ENCODE measurements at regions not wholly inside any gene's neighbourhood (a gene's known extent, or its start where the extent isn't known, plus 50 kb on each side); places are given as distances from the start of the nearest gene placed in this dataset.

DNA sequence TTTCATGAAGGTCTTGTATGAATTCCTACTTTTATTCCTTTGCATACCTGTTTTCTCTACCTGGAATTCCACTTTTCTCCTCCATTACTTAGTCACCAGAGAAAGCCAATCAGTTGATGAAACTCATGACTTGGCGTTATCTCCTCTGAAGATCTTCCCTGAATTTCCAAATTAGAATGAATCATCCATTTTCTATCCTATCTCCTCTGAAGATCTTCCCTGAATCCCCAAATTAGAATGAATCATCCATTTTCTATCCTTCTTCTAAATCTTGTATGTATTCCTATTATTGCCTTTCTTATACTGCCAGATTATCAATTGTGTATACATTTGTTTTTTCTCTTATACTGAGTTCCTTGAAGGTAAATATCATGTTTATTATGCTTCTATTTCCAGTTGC lies 440.4 kb downstream of the CCDC85A start:
- no peak for DNase-seq

- DNase-seq, result no peak
Observed at GRCh38 chr2:56626927-56627326, 443.1 kb downstream of the CCDC85A start.

DNA sequence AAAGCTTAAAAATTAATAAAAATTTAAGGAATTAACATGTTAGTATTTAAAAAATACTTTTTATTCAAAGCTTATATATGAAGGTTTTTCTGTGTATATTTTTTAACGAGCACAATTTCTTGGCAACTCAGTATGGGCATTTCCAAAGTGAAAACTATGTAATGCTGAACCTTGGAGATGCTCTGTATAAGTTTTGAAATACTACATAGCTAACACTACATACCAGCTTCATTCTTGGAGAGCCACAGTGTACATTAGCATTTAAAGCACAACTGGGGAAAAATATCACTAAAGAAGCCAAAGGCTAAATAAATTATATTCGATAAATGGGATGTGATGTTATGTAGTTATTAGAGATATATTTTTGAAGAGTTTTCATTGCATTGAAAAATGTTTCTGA lies 446.5 kb downstream of the CCDC85A start:
- no peak for DNase-seq

- no peak for DNase-seq
Observed at GRCh38 chr2:56647997-56648396, 464.2 kb downstream of the CCDC85A start.

- DNase-seq, result no peak
Observed at GRCh38 chr2:56648802-56649201, 465.0 kb downstream of the CCDC85A start.

GRCh38 chr2:56654936-56655335 lies 471.1 kb downstream of the CCDC85A start:
- no peak for DNase-seq

DNA sequence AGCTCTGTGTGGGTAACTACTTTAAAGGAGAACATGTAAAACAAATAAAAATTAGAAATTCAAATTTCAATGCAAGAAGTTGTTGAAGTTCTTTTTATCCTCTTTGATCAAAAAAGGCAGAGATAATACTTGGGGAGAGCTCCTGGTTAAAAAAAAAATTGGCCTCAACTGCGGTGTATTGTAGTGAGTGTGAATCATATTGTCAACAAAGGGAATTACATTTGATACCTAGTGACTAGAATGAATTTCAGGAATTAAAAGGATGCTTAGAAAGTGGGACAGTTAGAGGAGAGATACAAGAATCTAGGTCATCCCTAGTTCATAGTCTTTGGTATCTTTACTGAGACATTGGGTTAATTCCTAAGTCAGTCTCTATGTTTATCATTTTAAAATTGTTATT lies 473.0 kb downstream of the CCDC85A start:
- DNase-seq, result no peak

- no peak for DNase-seq
Observed at GRCh38 chr2:56666777-56667176, 483.0 kb downstream of the CCDC85A start.

DNA sequence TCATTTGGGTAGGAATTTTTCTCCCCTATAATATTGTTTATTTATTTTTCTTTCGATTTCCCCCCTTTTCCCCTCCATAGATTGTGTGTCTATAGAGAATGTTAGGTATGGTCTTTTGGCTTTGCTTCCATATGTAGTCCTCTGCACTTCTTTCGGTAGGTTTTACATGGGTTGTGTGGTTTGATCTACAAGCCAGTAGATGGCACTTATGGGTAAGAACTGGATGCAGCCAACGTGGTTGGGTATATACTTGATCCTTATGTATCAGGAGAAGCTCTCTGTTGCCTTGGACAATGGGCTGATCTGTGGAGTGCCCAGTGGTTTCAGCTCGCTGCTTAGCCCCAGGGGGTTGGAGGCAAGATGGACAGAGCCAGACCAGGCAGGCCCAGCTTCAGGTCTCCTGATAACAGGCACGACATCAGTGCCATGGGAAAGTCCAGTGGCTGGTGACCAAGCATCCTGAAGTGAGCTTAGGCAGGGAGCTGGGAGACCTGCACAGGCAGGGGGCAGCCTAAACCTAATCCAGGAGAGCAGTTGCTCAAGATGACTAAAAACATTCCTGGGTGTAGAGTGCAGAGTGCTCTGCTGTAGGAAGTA lies 488.3 kb downstream of the CCDC85A start:
- no peak for DNase-seq

GRCh38 chr2:56674084-56674483 lies 490.3 kb downstream of the CCDC85A start:
- no peak for DNase-seq

- DNase-seq, result no peak
Observed at GRCh38 chr2:56676966-56677365, 493.2 kb downstream of the CCDC85A start.

GRCh38 chr2:56680971-56681631 lies 497.3 kb downstream of the CCDC85A start:
- DNase-seq, result no peak

DNA sequence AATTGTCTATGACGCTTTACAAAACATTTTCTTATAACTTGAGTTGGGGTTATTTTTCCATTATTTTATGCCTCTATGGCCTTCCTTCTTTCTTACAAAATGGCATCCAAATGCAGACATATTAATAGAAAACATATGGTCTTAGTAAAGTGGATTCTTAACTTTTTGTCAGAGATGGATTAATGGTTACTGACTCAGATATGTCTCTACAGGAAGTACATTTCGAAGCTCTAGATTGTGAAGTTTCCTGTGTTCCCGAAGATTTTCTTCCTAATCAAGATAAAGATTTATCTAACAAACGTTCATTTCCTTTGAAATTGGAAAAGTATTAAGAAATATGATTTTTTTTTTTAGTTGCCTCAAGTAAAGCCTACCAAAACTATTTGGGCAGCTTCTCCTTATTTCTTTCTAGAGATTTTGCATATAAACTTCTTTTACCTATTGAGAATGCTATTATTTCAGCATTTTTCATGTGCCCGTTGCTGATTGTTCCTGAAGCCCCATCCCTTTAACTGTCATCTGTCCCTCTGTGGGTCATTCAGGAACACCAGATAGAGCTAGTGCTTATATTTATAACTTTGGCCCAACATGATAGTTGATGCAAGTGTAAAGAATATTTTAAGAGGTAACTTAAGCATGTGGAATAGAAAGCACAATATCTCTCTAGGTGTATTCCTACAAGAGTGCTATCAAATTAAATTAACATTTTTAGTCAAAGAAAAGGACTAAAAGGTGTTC lies 498.0 kb downstream of the CCDC85A start:
- no peak for DNase-seq

DNA sequence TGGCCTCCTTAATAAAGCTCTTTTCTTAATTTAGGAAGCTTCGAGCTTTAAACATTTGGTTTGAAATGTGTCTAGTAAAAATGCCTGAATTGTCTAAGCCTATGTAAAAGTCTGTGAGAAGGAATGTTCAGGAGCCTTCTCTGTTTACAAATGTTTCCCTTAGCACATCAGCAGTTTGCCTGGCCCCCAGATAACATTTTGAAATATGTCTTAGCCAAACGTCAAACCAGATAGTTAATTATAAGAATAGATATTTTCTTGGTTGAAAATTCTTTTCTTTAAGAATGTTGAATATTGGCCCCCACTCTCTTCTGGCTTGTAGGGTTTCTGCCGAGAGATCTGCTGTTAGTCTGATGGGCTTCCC lies 498.6 kb downstream of the CCDC85A start:
- DNase-seq, result no peak

DNA sequence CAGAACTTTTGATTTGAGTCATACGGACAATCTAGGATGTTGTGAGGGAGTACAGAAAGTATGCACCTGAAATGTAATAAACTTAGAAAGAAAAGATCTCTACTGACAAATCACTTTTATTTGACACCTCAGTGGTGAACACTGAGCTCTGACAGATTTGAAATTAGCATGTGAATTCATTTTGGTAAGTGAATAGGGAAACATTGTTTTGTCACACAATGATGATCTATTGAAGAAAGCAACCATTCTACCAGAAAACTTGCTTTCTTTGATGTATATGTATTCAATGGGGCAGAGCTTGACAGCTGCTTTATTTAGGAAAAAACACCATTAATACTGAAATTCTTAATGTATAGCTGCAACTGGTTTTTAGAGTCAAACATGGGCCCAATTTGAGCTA lies 500.5 kb downstream of the CCDC85A start:
- DNase-seq, result no peak

DNA sequence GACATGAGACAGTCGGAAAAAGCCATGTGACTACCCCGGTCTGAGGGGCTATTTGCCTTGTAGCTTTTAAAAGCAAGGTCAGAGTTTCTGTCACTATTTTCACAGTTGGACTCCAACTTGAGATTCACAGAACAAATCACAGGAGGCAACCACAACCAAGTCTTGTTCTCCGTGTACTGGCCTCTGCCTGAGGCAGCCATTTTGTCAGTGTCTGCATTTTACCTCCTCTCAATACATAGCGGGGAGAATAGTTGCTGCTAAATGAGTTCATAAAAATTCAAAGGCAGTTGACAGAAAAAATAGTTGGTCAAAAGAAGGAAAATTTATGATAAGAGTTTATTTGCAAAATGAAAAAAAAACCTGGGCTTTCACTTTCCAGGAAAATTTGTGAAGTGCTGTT lies 501.4 kb downstream of the CCDC85A start:
- DNase-seq, result no peak

- DNase-seq, result no peak
Observed at GRCh38 chr2:56687169-56687568, 503.4 kb downstream of the CCDC85A start.

DNA sequence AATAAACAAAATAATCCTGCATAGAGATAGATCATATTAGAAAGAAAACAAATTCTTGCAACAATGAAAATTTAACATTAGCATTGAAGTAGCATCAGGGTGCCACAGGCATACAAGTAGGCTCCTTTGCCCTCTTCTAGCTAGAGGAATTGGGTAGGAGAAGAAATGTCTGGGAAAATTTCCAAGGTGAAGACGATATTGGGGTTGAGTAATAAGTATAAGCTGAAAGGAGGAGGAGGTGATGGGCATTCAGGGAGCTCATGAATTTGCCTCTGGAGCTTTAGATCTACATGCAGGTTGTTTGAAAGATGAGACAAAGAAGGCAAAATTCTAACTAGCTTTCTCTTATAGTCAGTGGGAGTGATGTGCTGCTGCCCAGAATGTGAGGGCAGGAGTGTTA lies 504.9 kb downstream of the CCDC85A start:
- DNase-seq, result no peak

GRCh38 chr2:56693501-56693900 lies 509.7 kb downstream of the CCDC85A start:
- DNase-seq, result no peak

DNA sequence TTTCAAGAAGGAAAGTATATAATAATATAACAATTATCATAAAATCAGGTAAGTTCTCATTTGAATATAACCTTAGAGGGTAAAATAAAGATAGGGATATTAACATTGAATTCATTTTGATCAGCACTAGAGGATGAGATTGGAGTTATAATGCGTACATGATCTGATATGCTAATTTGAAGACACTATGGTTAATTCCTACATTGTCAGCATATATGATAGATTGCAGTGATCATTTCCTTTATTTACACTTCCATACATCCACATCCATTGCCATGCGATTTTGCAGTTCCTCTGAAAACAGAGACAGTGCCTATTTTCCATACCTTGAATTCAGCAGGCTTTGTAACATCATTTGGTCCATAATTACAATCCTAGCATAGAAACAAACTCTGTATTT lies 519.2 kb downstream of the CCDC85A start:
- DNase-seq, result no peak

GRCh38 chr2:56705713-56706112 lies 521.9 kb downstream of the CCDC85A start:
- no peak for DNase-seq

GRCh38 chr2:56707218-56707617 lies 523.4 kb downstream of the CCDC85A start:
- DNase-seq, result no peak

GRCh38 chr2:56707650-56708049 lies 523.9 kb downstream of the CCDC85A start:
- no peak for DNase-seq

DNA sequence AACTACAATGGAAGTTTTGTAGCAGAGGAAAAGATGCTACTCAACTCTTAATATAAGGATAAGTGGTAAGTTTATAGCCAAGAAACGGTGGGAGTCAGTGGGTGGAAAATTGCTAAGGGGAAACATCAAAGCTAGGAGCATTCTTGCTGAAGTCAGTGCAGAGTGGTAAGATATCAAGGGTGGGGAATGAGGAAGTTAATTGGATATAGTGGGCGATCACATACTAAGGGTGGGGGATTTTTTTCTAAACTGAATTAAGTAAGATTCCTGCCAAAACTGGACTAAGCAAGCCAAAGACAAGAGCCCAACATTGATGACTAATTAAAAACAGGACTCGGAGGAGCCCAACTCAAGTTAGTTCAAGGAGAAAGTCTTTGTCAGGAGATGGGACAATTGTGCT lies 525.4 kb downstream of the CCDC85A start:
- DNase-seq, result no peak

All from activated gamma-delta T cell (primary cell).